Psoas muscle (tissue), 7 donors: ENCODE measurements at regions not wholly inside any gene's neighbourhood (a gene's known extent, or its start where the extent isn't known, plus 50 kb on each side); places are given as distances from the start of the nearest gene placed in this dataset.

Experiments used
- ATAC-seq, 4 donors: fragments of 200-7000 bp; cut with Tn5 transposase; one replicate each; pipeline ENCODE4 v1.9.1; 2020; ENCODE audit warnings: moderate library complexity in 3 of 4, mild to moderate bottlenecking in 2 of 4
- DNase-seq, 2 donors: peaks; one replicate each; pipeline ENCODE4 v3.0.0-alpha.2; 2020
- H3K27ac ChIP-seq: fragments of 200-600 bp; one replicate; pipeline ENCODE4 v1.8.0; 2022
- H3K27me3 ChIP-seq, 3 donors: fragments of 200-600 bp in 1 of 3; one replicate each; pipeline versions ENCODE4 v1.6.1 to v1.8.0; 2013 to 2022; ENCODE audit warnings: low read length in 2 of 3, mild to moderate bottlenecking in 2 of 3, moderate library complexity in 1 of 3; ENCODE audit not compliant: insufficient read depth in 3 of 3
- H3K36me3 ChIP-seq, 2 donors: fragments of 200-600 bp in 1 of 2; one replicate each; pipeline versions ENCODE4 v1.6.1 to v1.8.0; 2013 to 2022; ENCODE audit warnings: low read depth in 1 of 2, mild to moderate bottlenecking in 1 of 2, moderate library complexity in 1 of 2; ENCODE audit not compliant: insufficient read depth in 1 of 2
- H3K4me1 ChIP-seq: fragments of 200-600 bp; one replicate; pipeline ENCODE4 v1.8.0; 2022
- H3K4me3 ChIP-seq: fragments of 200-600 bp; one replicate; pipeline ENCODE4 v1.8.0; 2022; ENCODE audit warnings: mild to moderate bottlenecking
- H3K9me3 ChIP-seq: fragments of 200-600 bp; one replicate; pipeline ENCODE4 v1.8.0; 2022
- CTCF ChIP-seq: fragments of 200-600 bp; IDR thresholded peaks from one replicate; pipeline ENCODE4 v1.8.0; 2022; ENCODE audit warnings: antibody characterized with exemption
- WGBS, 3 donors: extraction: QIAGEN DNeasy Blood & Tissue Kit; methylation state at CpG; one replicate each; pipeline versions ENCODE4 v1.1.6 to v1.1.7; 2013; 5-methylcytosine and 5-hydroxymethylcytosine counted together
- intact Hi-C, 2 donors: fragments of 100-400 bp; cut with DNase I; formaldehyde crosslinking; loops; one replicate each; pipeline versions ENCODE4 v1.11.0 to v1.14.2; 2022
- donor health status: healthy with polysubstance abuse.
- donor health status: DM: no; HTN: no; CAD: no; lungs with moderate emphysema.
- donor health status: Bipolar disorder and iron deficiency.
- donor health status: healthy.
- donor health status: DM: yes; HTN: yes; CAD: no.
- donor health status: DM: no; HTN: no; CAD: no.
- donor health status: DM: yes; HTN: yes; CAD: no.

GRCh38 chr3:153897842-153898241 is 223.3 kb upstream of the ARHGEF26 start:
- intact Hi-C loops, result no loop called here
- no peak for TF ChIP-seq CTCF
- no peak for DNase-seq

GRCh38 chr3:153901152-153901551 is 220.0 kb upstream of the ARHGEF26 start:
- DNase-seq (no peak), ATAC-seq (no peak)
- Histone ChIP-seq H3K27ac (no peak overlapping the region), H3K4me1 (no peaks in the 10 kb centered on the region), H3K9me3 (no peaks in the 10 kb centered on the region), H3K27me3 (peaks cover 0 to 3% (median 0%) of the 10 kb centered on the region in 3 donors), H3K36me3 (no peaks in the 10 kb centered on the region), H3K4me3 (no peak overlapping the region)
- 88 to 93% (median 89%) methylated on average over 2 of the region's 2 CpGs for WGBS, 3 donors
- TF ChIP-seq CTCF, result no peak
- intact Hi-C loops, result no loop called here

More at GRCh38 chr3:153897842-153898241, 223.3 kb upstream of the ARHGEF26 start:
- H3K9me3 ChIP-seq, result no peaks in the 10 kb centered on the region
- ATAC-seq, result no peak
- H3K36me3 ChIP-seq, result no peaks in the 10 kb centered on the region
- H3K4me3 ChIP-seq, result no peak overlapping the region
- H3K27ac ChIP-seq, result no peak overlapping the region
- no peaks in the 10 kb centered on the region for H3K27me3 ChIP-seq
- no peaks in the 10 kb centered on the region for H3K4me1 ChIP-seq

- TF ChIP-seq CTCF, result no peak
- no peaks in the 10 kb centered on the region for H3K9me3 ChIP-seq
- no peak overlapping the region for H3K27ac ChIP-seq
- no peak overlapping the region for H3K4me3 ChIP-seq
- ATAC-seq (no peak), DNase-seq (no peak)
- H3K36me3 ChIP-seq, result no peaks in the 10 kb centered on the region
- no peaks in the 10 kb centered on the region for H3K4me1 ChIP-seq
- 70 to 72% (median 71%) methylated on average over 3 of the region's 3 CpGs for WGBS, 3 donors
- intact Hi-C loops, result no loop called here
- peaks cover 0 to 3% (median 0%) of the 10 kb centered on the region in 3 donors for H3K27me3 ChIP-seq
These were observed 219.2 kb upstream of the ARHGEF26 start for GRCh38 chr3:153901991-153902390.

GRCh38 chr3:153903430-153903829 is 217.8 kb upstream of the ARHGEF26 start:
- no peak for TF ChIP-seq CTCF
- H3K4me1 ChIP-seq, result no peaks in the 10 kb centered on the region
- DNase-seq, result no peak
- peaks cover 0 to 3% (median 0%) of the 10 kb centered on the region in 3 donors for H3K27me3 ChIP-seq
- no peak for ATAC-seq
- intact Hi-C loops, result no loop called here
- no peaks in the 10 kb centered on the region for H3K36me3 ChIP-seq
- no peak overlapping the region for H3K4me3 ChIP-seq
- H3K9me3 ChIP-seq, result no peaks in the 10 kb centered on the region
- H3K27ac ChIP-seq, result no peak overlapping the region

- WGBS, 3 donors, result 50 to 61% (median 56%) methylated on average over 2 of the region's 2 CpGs
- Histone ChIP-seq H3K36me3 (no peaks in the 10 kb centered on the region), H3K9me3 (no peaks in the 10 kb centered on the region), H3K27ac (no peak overlapping the region), H3K4me3 (no peak overlapping the region), H3K4me1 (no peaks in the 10 kb centered on the region), H3K27me3 (peaks cover 0 to 3% (median 0%) of the 10 kb centered on the region in 3 donors)
- ATAC-seq, result no peak
- no peak for DNase-seq
- TF ChIP-seq CTCF, result no peak
- intact Hi-C loops, result no loop called here
These were observed 214.8 kb upstream of the ARHGEF26 start for GRCh38 chr3:153906366-153906765.
